GM12865 (cell line): ENCODE measurements at regions not wholly inside any gene's neighbourhood (a gene's known extent, or its start where the extent isn't known, plus 50 kb on each side); places are given as distances from the start of the nearest gene placed in this dataset.
A peak's percentile ranks its signal among the peaks of the same experiment; 100 is the strongest.

Experiments
- DNase-seq: peaks from one replicate; pipeline ENCODE4 v3.0.0; 2010; ENCODE audit warnings: low read depth
- H3K4me3 ChIP-seq: 2 replicates; pipeline ENCODE4 v1.5.1; 2011; ENCODE audit warnings: mild to moderate bottlenecking, low read depth, low read length, control low read depth
- CTCF ChIP-seq: IDR thresholded peaks from 2 replicates; pipeline ENCODE4 v1.5.1; 2011; ENCODE audit warnings: low read length, control low read depth, low read depth, inconsistent platforms; ENCODE audit not compliant: insufficient read depth; ENCODE audit errors: missing control alignments

DNA sequence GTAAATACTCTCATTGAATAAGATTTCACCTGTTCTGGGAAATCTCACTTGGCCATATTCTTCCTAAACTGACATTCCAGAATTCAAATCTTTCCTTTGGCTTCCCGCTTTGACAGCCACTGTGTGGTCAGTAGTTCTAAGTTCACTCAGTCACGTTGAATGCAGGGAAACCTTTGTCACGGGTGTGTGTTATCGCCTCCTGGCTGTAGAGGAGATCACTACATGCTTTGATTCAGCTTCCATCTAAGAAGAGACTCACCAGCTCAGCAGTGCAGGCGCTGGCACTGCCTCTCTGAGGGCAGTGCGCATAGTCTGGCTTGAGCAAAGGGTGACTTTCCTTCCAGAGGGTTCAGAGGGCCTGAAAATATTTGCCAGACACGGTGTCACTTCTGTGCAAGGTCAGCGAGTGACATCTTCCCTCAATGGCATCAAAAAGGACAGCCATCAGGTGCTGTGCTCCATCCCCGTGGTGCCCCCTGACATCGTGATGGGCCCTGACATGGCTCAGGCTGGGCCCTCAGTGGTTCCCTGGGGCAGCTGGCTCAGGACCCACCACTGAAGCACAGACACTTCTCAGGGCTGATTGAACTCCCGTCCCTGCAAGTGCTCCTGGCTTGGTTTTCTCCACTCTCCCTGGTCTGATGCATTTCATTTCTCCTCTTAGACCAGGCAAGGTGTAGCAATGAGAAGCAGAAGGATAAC is 635.4 kb upstream of the ARGLU1 start:
- peak; percentile 19 for DNase-seq
- no peak overlapping the region for H3K4me3 ChIP-seq
- peak; percentile 43 for TF ChIP-seq CTCF

- H3K4me3 ChIP-seq: no peak overlapping the region
- no peak for DNase-seq
- no peak for TF ChIP-seq CTCF
These were observed 634.6 kb upstream of the ARGLU1 start for GRCh38 chr13:107202371-107203023.

- DNase-seq: no peak
- no peak for TF ChIP-seq CTCF
- no peak overlapping the region for H3K4me3 ChIP-seq
These were observed 632.6 kb upstream of the ARGLU1 start for GRCh38 chr13:107200491-107200890.

DNA sequence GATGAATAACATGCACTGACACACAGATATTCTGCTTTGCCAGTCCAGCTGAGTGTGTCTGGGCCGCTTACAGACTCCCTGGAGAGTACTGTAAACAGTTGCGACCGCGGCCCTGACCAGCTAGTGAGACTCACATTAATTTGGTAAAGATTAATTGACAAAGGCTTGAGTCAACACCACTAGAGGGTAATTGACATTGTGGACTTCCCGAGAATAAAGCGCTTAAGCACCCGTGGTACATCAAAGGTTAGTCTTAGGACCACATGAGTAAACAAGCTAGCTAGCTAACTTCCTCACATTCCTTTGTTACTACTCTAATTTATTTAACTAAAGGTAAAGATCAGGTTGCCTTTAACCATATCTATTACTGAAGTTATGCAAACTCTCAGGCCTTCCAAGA is 624.4 kb upstream of the ARGLU1 start:
- H3K4me3 ChIP-seq: no peak overlapping the region
- no peak for TF ChIP-seq CTCF
- no peak for DNase-seq

DNA sequence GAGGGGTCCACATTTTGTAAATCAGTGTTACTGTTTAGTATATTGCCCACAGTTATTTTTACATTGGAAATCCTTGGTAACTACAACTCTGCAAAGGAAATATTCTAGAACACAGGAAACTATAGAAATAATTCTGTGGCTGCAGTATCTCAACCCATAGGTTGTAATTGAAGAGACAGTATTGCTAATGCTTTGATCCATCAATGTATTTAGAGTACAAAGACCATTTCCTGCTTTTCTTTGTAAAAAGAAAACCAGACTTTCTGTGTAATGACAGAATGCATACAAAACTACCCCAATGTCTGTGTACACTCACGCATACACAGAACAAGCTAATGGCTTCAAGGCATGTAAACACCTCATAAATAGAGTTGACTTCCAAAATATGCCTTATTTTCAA is 622.1 kb upstream of the ARGLU1 start:
- DNase-seq: no peak
- H3K4me3 ChIP-seq: no peak overlapping the region
- TF ChIP-seq CTCF: no peak

DNA sequence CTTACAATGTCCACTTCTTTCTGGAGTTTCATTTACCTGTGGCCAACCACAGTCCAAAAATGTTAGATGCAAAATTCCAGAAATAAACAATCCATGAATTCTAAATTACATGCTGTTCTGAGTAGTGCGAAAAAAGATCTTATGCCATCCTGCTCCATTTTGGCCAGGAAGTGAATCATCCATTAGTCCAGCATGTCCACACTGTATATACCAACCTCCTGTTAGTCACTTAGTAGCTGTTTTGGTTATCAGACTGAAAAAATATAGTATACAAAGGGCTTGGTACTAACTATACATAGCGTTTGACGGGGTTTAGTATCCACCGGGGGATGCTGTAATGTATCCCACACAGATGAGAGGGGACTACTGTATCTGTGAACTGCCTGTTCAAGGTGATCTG is 618.0 kb upstream of the ARGLU1 start:
- no peak overlapping the region for H3K4me3 ChIP-seq
- no peak for TF ChIP-seq CTCF
- no peak for DNase-seq
